ENCODE measurements at regions not wholly inside any gene's neighbourhood (a gene's known extent, or its start where the extent isn't known, plus 50 kb on each side); places are given as distances from the start of the nearest gene placed in this dataset.

DNA sequence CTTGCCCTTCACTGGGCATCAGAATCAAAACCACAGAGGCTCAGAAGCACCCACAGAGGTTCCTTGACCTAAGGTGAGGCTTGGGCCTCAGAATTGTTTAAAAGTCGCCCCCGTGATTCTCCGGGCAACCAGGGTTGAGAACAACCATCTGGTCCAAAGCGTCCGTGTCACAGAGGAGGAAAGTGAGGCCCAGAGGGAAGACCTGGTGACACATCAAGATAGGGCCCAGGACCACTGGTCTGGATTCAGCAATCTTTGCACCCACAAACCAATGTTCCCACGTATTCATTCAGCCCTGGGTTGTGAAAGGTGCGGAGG is 272.6 kb downstream of the UACA start:
- ATAC-seq, result no peak
- Mint-ChIP-seq H3K27ac (peak overlapping the region; percentile 97), H3K4me1 (peaks cover 98% of the 10 kb centered on the region), H3K36me3 (peaks cover 66% of the 10 kb centered on the region), H3K9me3 (no peaks in the 10 kb centered on the region), H3K4me3 (peak overlapping the region; percentile 70)
- no peak for DNase-seq (ENCODE audit: low spot score in 2 of 2)

DNA sequence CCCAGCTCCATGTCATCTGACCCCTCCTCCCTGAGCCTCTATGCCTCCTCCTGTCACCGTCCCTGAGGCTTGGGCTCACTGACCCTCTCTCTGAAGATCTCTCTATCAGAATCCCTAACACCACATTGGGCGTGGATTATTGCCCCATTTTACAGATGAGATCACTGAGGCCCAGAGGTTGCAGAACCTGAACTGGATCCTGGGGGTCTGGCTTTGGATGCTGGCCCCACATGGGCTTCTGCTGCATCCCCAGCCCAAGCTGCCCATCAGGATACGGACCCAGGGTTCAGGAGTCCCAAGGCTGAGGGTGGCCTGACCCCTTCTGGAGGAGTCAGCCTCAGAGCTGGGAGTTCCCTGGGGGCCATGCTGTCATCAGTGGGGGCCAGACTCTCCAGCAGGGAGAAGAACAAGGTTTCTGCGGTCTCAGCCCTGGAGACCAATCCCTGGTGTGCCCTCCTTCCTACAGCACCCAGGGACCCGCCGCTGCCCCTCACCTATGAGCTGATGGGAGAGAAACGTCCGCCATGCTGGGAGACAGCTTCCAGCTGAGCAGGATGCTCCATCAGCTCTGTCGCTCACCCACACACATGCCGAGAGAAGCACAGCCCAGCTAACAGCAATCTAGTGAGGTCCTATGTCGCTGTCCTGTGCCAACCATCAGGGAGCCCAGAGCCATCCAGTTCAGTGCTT is 273.1 kb downstream of the UACA start:
- H3K27ac Mint-ChIP-seq, result no peak overlapping the region
- H3K36me3 Mint-ChIP-seq, result peaks cover 70% of the 10 kb centered on the region
- peak overlapping the region; percentile 70 for H3K4me3 Mint-ChIP-seq

DNA sequence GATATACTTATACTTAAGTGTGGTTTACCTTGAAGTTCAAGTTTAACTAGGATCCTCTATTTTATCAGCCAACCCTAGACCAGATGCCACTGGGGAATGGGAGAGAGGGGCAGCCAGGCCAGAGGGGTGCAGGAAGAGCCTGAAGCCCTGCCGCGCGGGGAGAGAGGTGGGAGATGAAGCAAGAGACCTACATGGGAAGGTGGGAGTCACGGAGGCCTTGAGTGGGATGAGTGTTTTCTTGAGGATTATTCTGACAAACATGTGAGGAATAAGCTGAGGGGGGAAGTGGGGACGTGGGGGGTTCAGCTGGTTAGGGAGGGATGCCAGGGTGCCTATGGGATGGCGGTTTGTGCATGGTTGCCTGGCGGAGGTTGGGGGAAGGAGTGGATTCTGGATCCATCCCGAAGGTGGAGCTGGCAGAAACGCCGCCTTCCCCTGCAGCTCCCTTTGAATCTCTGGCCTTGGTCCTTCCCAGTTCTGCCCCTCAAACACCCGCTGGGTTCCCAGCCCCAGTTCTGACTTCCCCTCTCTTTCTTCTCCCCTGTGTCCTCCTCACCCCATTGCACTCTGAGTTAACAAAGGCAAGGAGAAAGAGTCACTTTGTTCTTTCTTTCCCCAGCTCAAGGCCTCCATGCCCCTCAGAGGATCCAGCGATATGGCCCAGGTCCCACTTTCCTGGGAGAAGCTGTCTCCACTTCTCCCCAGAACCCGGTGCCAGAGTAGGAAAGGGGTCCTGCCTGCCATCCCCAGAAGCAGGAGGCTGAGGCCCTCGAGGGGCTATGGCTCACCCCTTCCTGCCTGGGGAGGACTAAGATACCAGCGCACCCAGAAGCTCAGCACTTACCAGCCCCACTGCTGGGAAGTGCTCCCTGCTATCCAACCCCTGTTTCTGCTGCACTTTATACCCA is 274.2 kb downstream of the UACA start:
- ATAC-seq, result no peak
- Mint-ChIP-seq H3K4me3 (no peak overlapping the region), H3K36me3 (peaks cover 70% of the 10 kb centered on the region), H3K4me1 (peaks cover 98% of the 10 kb centered on the region), H3K27ac (no peak overlapping the region), H3K9me3 (no peaks in the 10 kb centered on the region)
- DNase-seq (ENCODE audit: low spot score in 2 of 2), result no peak

More for the DNA sequence above, 273.1 kb downstream of the UACA start:
- ATAC-seq (no peak), DNase-seq (ENCODE audit: low spot score in 2 of 2) (no peak)
- Mint-ChIP-seq H3K9me3 (no peaks in the 10 kb centered on the region), H3K4me1 (peaks cover 98% of the 10 kb centered on the region)

DNA sequence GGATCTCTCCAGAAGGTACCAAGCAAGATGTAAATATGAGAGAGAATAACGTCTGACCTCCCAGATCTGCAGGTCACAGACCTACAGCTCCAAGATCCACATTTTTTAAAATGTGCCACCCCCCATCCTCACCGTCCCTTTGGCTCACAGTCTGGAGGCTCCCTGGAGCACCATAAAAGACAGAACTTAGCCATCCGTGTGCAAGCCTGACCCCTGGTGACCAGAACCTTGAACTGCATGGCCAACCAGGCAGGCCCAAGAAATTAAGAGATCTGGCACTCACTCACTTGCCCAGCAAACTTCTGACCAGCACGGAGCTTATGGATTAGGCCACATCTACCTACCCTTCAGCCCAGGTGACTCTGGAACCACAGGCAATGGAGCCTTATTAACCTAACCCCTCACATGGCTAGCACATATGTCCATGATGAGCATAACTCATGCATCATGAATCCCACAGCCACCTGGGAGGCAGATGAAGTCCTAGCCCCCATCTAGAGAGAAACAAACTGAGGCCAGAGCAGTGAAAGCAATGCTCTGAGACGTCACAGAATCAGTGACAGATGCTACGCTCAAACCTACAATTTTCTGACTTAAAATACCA is 275.3 kb downstream of the UACA start:
- no peak overlapping the region for H3K4me3 Mint-ChIP-seq
- peaks cover 95% of the 10 kb centered on the region for H3K4me1 Mint-ChIP-seq
- no peak for ATAC-seq
- H3K36me3 Mint-ChIP-seq, result peaks cover 59% of the 10 kb centered on the region
- no peaks in the 10 kb centered on the region for H3K9me3 Mint-ChIP-seq
- peak; percentile 66 to 88 for DNase-seq (ENCODE audit: low spot score in 2 of 2)
- peak overlapping the region; percentile 86 for H3K27ac Mint-ChIP-seq

DNA sequence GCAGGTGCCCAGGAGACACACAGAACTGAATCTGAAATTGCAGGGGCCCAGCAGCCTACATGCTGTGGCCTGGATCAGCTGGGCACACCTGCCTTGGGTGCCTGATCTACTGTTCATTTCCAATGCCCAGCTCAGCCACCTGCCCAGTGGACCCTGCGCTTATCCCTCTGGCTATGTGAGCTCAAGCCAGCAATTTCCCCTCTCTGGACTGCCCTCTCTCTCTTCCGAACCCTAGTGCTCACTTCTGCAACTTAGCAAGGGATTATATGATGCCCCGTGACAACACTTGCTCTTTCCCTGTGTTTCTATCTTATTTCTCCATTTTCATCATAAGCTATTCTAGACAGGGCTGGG is 276.0 kb downstream of the UACA start:
- Mint-ChIP-seq H3K4me1 (peaks cover 95% of the 10 kb centered on the region), H3K36me3 (peaks cover 55% of the 10 kb centered on the region), H3K9me3 (no peaks in the 10 kb centered on the region), H3K27ac (peak overlapping the region; percentile 86), H3K4me3 (peak overlapping the region; percentile 35)
- ATAC-seq (no peak), DNase-seq (ENCODE audit: low spot score in 2 of 2) (no peak)

DNA sequence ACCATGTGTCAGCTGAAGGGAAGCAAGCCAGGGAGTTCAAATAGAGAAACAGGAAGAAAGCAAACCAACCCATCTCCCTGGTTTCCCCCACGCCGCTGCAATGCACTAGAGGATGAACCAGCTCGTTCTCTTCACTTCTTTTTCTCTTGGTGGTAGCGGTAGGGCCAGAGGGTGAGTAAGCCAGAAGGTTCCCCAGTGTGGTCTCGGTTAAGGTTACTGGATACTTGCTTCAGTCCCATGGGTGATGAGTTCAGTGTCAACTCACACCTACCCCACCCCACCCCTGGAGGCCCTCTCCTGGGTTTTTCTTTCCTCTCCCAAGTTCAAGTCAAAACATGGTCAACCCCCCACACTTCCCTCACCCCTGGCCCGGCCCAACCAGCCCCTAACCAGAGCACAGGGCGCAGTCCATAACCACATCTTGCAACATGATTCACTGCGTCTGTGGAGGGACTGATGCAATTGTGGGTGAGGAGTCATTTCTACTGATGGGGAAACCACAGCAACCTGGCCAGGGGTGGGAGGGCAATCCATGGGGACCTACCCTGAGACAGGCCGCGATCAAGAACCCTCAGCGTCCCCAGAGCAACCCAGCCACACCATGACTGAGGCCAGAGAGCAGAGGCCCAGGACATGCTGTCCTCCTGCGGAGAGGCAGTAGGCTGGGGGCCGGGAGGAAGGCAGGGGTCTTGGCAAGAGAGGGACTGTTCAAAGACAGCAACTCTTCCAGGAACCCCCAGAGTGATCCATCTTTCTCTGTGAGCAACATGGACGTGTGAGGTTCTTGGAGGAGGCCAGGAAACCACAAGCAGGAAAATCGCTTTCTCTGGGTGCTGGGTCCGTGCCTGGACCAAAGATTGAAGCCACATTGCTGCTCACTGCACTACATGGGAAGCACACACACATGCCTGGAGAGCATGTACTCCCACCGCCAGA is 276.6 kb downstream of the UACA start:
- peaks cover 53% of the 10 kb centered on the region for H3K36me3 Mint-ChIP-seq
- H3K27ac Mint-ChIP-seq, result peak overlapping the region; percentile 86
- H3K9me3 Mint-ChIP-seq, result no peaks in the 10 kb centered on the region
- H3K4me1 Mint-ChIP-seq, result peaks cover 93% of the 10 kb centered on the region
- DNase-seq (ENCODE audit: low spot score in 2 of 2) (peak; percentile 70 to 94), ATAC-seq (peak; percentile 92)
- H3K4me3 Mint-ChIP-seq, result peak overlapping the region; percentile 35

DNA sequence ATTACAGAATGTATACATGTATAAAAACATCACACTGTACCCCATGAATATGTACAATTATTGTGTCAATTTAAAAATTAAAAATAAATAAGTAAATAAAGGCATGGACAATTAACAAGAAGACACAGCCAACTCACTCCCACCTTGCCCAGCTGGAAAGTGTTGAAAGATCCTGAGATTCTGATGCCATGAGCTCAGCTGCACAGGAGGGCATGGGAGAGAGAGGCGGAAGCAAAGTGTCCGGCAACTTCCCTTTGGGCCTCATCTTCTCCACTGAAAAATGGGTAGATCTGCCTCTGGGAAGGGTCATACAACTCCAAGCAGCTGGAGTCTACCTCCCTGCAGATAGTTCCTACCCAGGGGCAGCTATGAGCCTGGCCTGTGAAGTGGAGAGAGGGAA is 277.3 kb downstream of the UACA start:
- Mint-ChIP-seq H3K4me3 (peak overlapping the region; percentile 35), H3K36me3 (peaks cover 46% of the 10 kb centered on the region), H3K4me1 (peaks cover 86% of the 10 kb centered on the region), H3K9me3 (no peaks in the 10 kb centered on the region), H3K27ac (peak overlapping the region; percentile 86)
- ATAC-seq (no peak), DNase-seq (ENCODE audit: low spot score in 2 of 2) (no peak)

DNA sequence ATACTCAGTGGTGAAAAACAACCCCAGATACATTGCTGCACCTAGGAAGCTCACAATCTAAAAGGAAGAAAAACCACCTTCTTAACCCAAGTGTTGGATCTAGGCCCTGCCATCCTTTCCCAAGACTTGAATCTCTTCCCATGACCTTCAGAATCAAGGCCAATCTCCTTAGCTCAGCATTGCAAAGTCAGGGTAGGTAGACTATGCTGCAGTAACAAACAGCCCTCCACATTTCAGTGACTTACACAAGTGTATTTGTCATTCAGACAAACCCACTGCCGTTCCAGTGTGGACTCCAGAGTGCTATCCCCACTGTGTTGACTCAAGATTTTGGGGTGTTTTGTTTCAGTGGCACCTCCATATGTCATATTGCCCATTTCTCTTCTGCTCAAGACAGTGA is 278.4 kb downstream of the UACA start:
- no peak overlapping the region for H3K4me3 Mint-ChIP-seq
- H3K36me3 Mint-ChIP-seq, result peaks cover 49% of the 10 kb centered on the region
- ATAC-seq (no peak), DNase-seq (ENCODE audit: low spot score in 2 of 2) (no peak)
- peaks cover 84% of the 10 kb centered on the region for H3K4me1 Mint-ChIP-seq
- no peak overlapping the region for H3K27ac Mint-ChIP-seq
- no peaks in the 10 kb centered on the region for H3K9me3 Mint-ChIP-seq

DNA sequence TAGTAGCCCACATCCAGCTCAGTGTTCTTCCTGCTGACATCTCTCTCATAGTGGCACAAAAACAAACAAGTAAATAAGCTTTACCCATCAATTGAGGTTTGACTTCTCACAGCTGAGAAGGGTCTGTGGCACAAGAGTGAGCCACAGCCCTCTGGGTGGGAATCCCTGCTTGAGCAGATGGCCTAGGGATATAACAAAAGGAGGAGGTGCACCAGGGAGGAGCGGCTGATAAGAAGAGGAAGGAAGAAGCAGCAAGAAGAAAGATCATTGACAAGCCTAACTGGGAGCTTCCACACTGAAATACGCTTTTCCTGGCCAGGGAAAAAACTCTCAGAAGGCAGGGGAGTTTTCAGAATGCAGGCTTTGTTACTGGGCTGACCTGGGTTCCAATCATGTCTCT is 279.8 kb downstream of the UACA start:
- Mint-ChIP-seq H3K9me3 (no peaks in the 10 kb centered on the region), H3K4me3 (no peak overlapping the region), H3K27ac (no peak overlapping the region), H3K36me3 (peaks cover 43% of the 10 kb centered on the region), H3K4me1 (peaks cover 82% of the 10 kb centered on the region)
- no peak for DNase-seq (ENCODE audit: low spot score in 2 of 2)
- ATAC-seq, result no peak

DNA sequence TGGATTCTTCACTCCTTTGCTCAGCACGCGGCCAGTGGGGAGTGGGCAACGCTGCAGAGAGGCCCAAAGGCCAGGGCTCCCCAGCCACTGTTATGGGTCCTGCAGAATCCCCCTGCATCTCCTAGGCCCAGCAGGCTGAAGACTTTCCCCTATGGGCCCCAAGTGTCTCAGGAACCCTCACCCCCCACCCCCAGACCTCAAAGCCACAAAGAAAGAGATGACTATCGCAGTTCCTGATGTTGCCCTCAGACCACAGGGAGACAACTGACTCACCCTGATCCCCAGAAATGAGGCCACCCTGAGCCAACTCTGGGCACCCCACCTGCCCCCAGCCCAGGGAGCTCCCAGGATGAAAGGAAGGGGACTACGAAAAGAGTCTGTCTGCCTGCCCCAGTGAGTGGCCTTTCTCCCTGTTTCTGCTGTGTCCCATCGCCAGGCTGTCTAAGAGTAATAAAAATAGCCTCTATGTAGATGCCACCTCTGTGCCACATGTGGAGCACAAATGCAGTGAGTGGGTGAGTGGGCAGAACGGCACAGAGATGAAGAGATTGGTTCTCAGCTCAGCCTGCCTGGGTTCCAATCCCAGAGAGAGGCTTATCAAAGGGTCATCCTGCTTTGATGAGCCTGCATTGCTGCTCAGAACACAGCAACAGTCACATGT is 283.0 kb downstream of the UACA start:
- Mint-ChIP-seq H3K4me3 (peak overlapping the region; percentile 54), H3K27ac (peak overlapping the region; percentile 58), H3K36me3 (peaks cover 22% of the 10 kb centered on the region), H3K9me3 (no peaks in the 10 kb centered on the region), H3K4me1 (peaks cover 82% of the 10 kb centered on the region)
- DNase-seq (ENCODE audit: low spot score in 2 of 2), result peak; percentile 54 to 88
- ATAC-seq, result peak; percentile 93

DNA sequence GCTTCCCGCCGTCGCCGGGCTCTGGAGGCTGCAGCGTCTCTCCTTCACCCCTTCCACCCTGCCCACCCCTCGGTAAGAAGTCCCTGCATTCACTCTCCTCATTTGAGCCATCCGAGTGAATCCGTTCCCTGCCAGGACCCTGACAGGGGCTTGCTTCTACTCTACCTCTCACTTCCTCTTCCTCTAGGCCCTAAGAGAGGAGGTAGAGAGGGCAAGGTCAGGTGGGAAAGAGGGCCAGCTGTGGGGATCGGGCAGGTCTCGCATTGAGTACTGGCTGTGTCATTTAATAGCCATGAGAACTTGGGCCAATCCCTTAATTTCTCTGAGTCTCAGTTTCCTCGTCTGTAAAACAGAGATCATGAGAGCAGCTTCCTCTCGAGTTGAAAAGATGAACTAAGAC is 283.6 kb downstream of the UACA start:
- H3K27ac Mint-ChIP-seq, result peak overlapping the region; percentile 58
- H3K36me3 Mint-ChIP-seq, result peaks cover 22% of the 10 kb centered on the region
- H3K4me1 Mint-ChIP-seq, result peaks cover 82% of the 10 kb centered on the region
- ATAC-seq, result peak; percentile 22
- DNase-seq (ENCODE audit: low spot score in 2 of 2), result no peak
- peak overlapping the region; percentile 54 for H3K4me3 Mint-ChIP-seq
- H3K9me3 Mint-ChIP-seq, result no peaks in the 10 kb centered on the region

DNA sequence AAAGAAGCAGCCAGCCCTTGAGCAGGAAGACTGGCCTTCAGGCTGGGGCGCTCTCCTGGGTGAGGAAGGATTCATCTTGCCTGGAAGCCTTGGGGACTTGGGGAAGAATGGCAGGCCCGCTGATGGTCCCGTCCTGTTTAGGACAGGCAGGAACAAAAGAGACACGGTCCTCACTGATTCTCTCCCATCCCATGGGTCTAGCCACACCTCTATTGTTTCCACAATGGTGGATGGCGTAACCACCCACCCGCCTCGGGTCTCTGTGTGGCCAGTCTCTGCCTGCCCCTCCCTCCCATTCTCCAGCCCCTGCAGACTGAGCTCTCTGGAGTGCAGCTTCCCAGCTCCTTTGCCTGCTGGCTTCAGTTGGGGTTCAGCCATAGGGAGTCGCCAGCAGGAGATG is 284.3 kb downstream of the UACA start:
- ATAC-seq (no peak), DNase-seq (ENCODE audit: low spot score in 2 of 2) (no peak)
- peak overlapping the region; percentile 21 for H3K27ac Mint-ChIP-seq
- peaks cover 22% of the 10 kb centered on the region for H3K36me3 Mint-ChIP-seq
- H3K9me3 Mint-ChIP-seq, result no peaks in the 10 kb centered on the region
- peak overlapping the region; percentile 39 for H3K4me3 Mint-ChIP-seq
- peaks cover 81% of the 10 kb centered on the region for H3K4me1 Mint-ChIP-seq

DNA sequence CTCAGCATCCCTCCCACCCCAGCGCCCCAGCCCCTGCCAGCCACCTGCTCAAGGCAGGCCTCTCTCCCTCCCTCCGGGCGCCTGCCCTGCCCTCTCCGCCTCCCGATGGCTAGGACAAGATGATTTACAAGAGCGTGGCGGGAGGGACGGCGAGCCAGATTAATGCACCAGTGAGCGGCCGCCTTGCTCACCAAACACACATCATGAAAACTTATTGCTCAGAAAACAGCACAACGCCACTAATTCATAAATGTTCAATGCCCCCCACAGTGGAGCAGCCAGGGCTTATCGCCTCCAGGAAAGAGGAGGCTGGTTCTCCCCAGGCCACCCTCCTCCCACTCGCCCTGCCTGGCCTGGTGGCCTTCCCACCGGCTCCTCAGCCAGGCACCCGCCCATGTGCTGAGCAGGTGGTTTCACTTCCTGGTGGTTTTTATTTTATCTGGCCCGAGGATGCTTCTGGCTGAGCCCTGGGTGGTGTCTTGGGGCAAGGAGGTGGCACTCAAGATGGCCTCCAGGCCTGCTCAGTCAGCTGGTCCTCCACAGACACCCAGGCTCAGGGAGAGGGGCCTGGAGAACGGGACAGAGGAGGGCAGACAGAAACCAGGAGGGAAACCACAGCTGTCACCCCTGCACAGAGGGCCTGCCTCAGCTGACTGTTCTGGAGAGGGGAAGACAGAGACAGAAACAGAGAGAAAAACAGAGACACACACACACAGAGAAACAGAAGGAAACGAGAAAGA is 284.9 kb downstream of the UACA start:
- H3K36me3 Mint-ChIP-seq, result peaks cover 22% of the 10 kb centered on the region
- DNase-seq (ENCODE audit: low spot score in 2 of 2) (no peak), ATAC-seq (peak; percentile 4)
- H3K4me1 Mint-ChIP-seq, result peaks cover 77% of the 10 kb centered on the region
- H3K4me3 Mint-ChIP-seq, result peak overlapping the region; percentile 39
- H3K27ac Mint-ChIP-seq, result peak overlapping the region; percentile 21
- H3K9me3 Mint-ChIP-seq, result no peaks in the 10 kb centered on the region

DNA sequence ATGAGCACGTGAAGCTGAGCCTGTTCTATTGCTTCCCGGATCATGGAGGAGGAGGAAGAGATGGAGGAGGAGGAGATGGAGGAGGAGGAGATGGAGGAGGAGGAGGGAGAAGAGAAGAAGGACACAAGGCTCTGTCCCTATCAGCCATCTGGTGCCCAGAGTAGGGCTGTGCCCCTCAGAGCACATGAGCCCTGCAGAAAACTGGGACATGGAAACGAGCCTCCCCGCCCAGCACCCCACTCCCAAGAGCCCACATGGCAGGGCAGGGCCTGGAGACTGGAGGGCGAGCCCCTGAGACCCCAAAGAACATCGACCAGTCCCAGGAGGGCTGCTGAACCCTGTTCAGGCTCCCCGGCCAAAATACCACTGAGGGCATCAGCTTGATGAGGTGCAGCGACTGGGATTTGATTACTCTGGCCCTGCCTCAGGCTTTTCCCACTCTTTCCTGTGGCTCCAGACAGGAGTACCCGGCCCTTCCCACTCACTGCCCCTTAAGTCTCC is 285.6 kb downstream of the UACA start:
- Mint-ChIP-seq H3K36me3 (peaks cover 22% of the 10 kb centered on the region), H3K4me3 (no peak overlapping the region), H3K27ac (no peak overlapping the region), H3K4me1 (peaks cover 71% of the 10 kb centered on the region), H3K9me3 (no peaks in the 10 kb centered on the region)
- no peak for ATAC-seq
- DNase-seq (ENCODE audit: low spot score in 2 of 2), result no peak
